K562 (cell line): ENCODE measurements at regions not wholly inside any gene's neighbourhood (a gene's known extent, or its start where the extent isn't known, plus 50 kb on each side); places are given as distances from the start of the nearest gene placed in this dataset.

Experiments
- EZH2 ChIP-seq: IDR thresholded peaks from 2 replicates; pipeline ENCODE4 v1.6.1; 2012; ENCODE audit warnings: low read depth, mild to moderate bottlenecking, inconsistent platforms, low read length, borderline replicate concordance
- FOXP4 ChIP-seq: sonication (generic); formaldehyde crosslinking; IDR thresholded peaks from 2 replicates; pipeline ENCODE4 v1.8.0; 2022; ENCODE audit warnings: mild to moderate bottlenecking, missing genetic modification reagents, borderline replicate concordance
- PHF8 ChIP-seq: fragments of 200-600 bp; sonication (generic); IDR thresholded peaks from 2 replicates; pipeline ENCODE4 v1.6.1; 2012; ENCODE audit warnings: mixed run types, mild to moderate bottlenecking, inconsistent platforms, low read length, moderate library complexity, borderline replicate concordance
- PRPF4 ChIP-seq: fragments of 200-400 bp; formaldehyde crosslinking; IDR thresholded peaks from one replicate; pipeline ENCODE4 v1.6.1; 2017; ENCODE audit warnings: low read length, low read depth, mild to moderate bottlenecking; ENCODE audit not compliant: insufficient read depth, poor library complexity, severe bottlenecking
- ZNF232 ChIP-seq: sonication (generic); formaldehyde crosslinking; IDR thresholded peaks from 2 replicates; pipeline ENCODE4 v1.8.0; 2022; ENCODE audit warnings: mild to moderate bottlenecking, missing genetic modification reagents

- TF ChIP-seq PRPF4 (no peak), FOXP4 (no peak), EZH2 (no peak), PHF8 (no peak), ZNF232 (no peak)
Measured at GRCh38 chr5:166127766-166128570, 2163.5 kb upstream of the WWC1 start.
